ENCODE measurements at regions not wholly inside any gene's neighbourhood (a gene's known extent, or its start where the extent isn't known, plus 50 kb on each side); places are given as distances from the start of the nearest gene placed in this dataset.

GRCh38 chr2:118307864-118308263, 219.6 kb downstream of the INSIG2 start:
- TF ChIP-seq, protein P1, sequence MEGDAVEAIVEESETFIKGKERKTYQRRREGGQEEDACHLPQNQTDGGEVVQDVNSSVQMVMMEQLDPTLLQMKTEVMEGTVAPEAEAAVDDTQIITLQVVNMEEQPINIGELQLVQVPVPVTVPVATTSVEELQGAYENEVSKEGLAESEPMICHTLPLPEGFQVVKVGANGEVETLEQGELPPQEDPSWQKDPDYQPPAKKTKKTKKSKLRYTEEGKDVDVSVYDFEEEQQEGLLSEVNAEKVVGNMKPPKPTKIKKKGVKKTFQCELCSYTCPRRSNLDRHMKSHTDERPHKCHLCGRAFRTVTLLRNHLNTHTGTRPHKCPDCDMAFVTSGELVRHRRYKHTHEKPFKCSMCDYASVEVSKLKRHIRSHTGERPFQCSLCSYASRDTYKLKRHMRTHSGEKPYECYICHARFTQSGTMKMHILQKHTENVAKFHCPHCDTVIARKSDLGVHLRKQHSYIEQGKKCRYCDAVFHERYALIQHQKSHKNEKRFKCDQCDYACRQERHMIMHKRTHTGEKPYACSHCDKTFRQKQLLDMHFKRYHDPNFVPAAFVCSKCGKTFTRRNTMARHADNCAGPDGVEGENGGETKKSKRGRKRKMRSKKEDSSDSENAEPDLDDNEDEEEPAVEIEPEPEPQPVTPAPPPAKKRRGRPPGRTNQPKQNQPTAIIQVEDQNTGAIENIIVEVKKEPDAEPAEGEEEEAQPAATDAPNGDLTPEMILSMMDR (IDR thresholded peaks at IDR 0.05) = no peak
- TF ChIP-seq EP300 (IDR thresholded peaks at IDR 0.05) (no peak), SREBF2 (IDR thresholded peaks at IDR 0.05) (no peak)
